CD4-positive, CD25-positive, alpha-beta regulatory T cell (primary cell): ENCODE measurements at regions not wholly inside any gene's neighbourhood (a gene's known extent, or its start where the extent isn't known, plus 50 kb on each side); places are given as distances from the start of the nearest gene placed in this dataset.

Source experiments
- ATAC-seq, 2 donors: fragments of 150-1000 bp; cut with Tn5 transposase; one replicate each; pipeline ENCODE4 v1.10.0; 2021; ENCODE audit warnings: low read depth in 2 of 2, moderate number of reproducible peaks in 2 of 2, moderate library complexity in 1 of 2
- DNase-seq, 3 donors: peaks; one replicate each; pipeline versions ENCODE4 v3.0.0 to v3.0.0-alpha.2; 2012 to 2022; ENCODE audit warnings: mixed read lengths in 1 of 3
- H3K27ac ChIP-seq: one replicate; pipeline ENCODE4 v1.7.0; 2013; ENCODE audit warnings: mild to moderate bottlenecking, low read length; ENCODE audit not compliant: insufficient read depth, poor library complexity, severe bottlenecking
- H3K27me3 ChIP-seq: one replicate; pipeline ENCODE4 v1.7.0; 2013; ENCODE audit warnings: low read length; ENCODE audit not compliant: control insufficient read depth, insufficient read depth
- H3K36me3 ChIP-seq: one replicate; pipeline ENCODE4 v1.7.0; 2013; ENCODE audit warnings: mild to moderate bottlenecking, low read length, moderate library complexity; ENCODE audit not compliant: control insufficient read depth, insufficient read depth
- H3K4me1 ChIP-seq: 2 replicates; pipeline ENCODE4 v1.7.0; 2013; ENCODE audit warnings: mild to moderate bottlenecking, low read length; ENCODE audit not compliant: insufficient read depth, control insufficient read depth, poor library complexity, severe bottlenecking
- H3K4me3 ChIP-seq: one replicate; pipeline ENCODE4 v1.7.0; 2013; ENCODE audit warnings: low read depth, mild to moderate bottlenecking, low read length, moderate library complexity
- H3K9me3 ChIP-seq, 2 experiments: 1 replicate in 1 of 2; 2 replicates in 1 of 2; pipeline ENCODE4 v1.7.0; 2013; ENCODE audit warnings: low read length in 2 of 2, mild to moderate bottlenecking in 1 of 2, moderate library complexity in 1 of 2; ENCODE audit not compliant: control insufficient read depth in 2 of 2
- H3K27ac Mint-ChIP-seq, 3 donors: one replicate each; pipeline ENCODE4 v1.8.0; 2020 to 2022; ENCODE audit warnings: mild to moderate bottlenecking in 3 of 3, mixed read lengths in 3 of 3, moderate library complexity in 2 of 3
- H3K27me3 Mint-ChIP-seq: one replicate; pipeline ENCODE4 v1.8.0; 2022; ENCODE audit warnings: mild to moderate bottlenecking, mixed read lengths
- H3K36me3 Mint-ChIP-seq: one replicate; pipeline ENCODE4 v1.8.0; 2020; ENCODE audit warnings: mixed read lengths
- H3K4me1 Mint-ChIP-seq, 4 donors: one replicate each; pipeline ENCODE4 v1.8.0; 2020 to 2022; ENCODE audit warnings: mixed read lengths in 4 of 4, mild to moderate bottlenecking in 1 of 4
- H3K4me3 Mint-ChIP-seq, 4 donors: one replicate each; pipeline ENCODE4 v1.8.0; 2020 to 2022; ENCODE audit warnings: mild to moderate bottlenecking in 4 of 4, mixed read lengths in 4 of 4, moderate library complexity in 3 of 4
- H3K9me3 Mint-ChIP-seq, 7 donors: one replicate each; pipeline ENCODE4 v1.8.0; 2020 to 2022; ENCODE audit warnings: mixed read lengths in 7 of 7, mild to moderate bottlenecking in 3 of 7, moderate library complexity in 2 of 7

DNA sequence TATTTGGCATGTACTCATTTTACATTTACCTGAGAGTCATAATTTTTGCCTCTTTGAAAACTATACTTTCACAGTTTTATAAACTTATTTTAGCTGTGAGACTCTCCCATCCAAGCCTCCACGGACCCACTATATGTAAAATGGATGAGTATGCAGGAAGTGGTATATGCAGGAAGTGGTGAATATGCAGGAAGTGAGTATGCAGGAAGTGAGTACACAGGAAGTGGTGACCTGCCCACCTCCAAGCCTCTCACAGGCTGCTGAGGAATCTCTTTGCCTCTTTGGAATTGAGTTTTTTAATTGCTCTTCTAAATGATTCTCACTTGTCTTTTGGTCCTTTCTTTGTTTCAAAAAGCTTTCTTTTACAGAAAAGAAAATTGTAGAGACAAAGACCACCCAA is 85.2 kb downstream of the KBTBD8 start:
- Mint-ChIP-seq H3K4me1 (peaks cover 12 to 35% (median 15%) of the 10 kb centered on the region in 4 donors), H3K36me3 (peaks cover 14% of the 10 kb centered on the region), H3K9me3 (peaks cover 1 to 44% (median 11%) of the 10 kb centered on the region in 7 donors), H3K27me3 (no peaks in the 10 kb centered on the region), H3K4me3 (peak overlapping the region in 3 of 4 donors; percentile 63 to 87 (median 81)), H3K27ac (peak overlapping the region; percentile 57 to 92 (median 84))
- H3K27me3 ChIP-seq: no peaks in the 10 kb centered on the region
- peak overlapping the region; percentile 69 for H3K27ac ChIP-seq
- H3K9me3 ChIP-seq: peaks cover 16 to 24% of the 10 kb centered on the region in 2 experiments
- peak in 2 of 3 donors; percentile 59 to 81 for DNase-seq
- H3K4me3 ChIP-seq: peak overlapping the region; percentile 63
- peak; percentile 98 to 99 for ATAC-seq
- peaks cover 15% of the 10 kb centered on the region for H3K4me1 ChIP-seq
- no peaks in the 10 kb centered on the region for H3K36me3 ChIP-seq

DNA sequence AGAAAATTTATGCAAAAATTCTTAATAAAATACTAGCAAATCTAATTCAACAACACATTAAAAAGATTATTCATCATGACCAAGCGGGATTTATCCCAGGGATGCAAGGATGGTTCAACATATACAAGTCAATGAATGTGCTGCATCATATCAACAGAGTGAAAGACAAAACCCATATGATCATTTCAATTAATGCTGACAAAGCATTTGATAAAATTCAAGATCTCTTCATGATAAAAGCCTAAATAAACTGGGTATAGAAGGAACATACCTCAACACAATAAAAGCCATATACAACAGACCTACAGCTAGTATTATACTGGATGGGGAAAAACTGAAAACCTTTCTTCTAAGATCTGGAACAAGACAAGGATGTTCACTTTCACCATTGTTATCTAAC is 89.7 kb downstream of the KBTBD8 start:
- Mint-ChIP-seq H3K4me1 (peaks cover 9 to 18% (median 13%) of the 10 kb centered on the region in 4 donors), H3K9me3 (peaks cover 1 to 49% (median 11%) of the 10 kb centered on the region in 7 donors), H3K27me3 (peaks cover 20% of the 10 kb centered on the region), H3K36me3 (peaks cover 10% of the 10 kb centered on the region), H3K4me3 (no peak overlapping the region), H3K27ac (no peak overlapping the region)
- Histone ChIP-seq H3K9me3 (peaks cover 15 to 16% of the 10 kb centered on the region in 2 experiments), H3K4me1 (peaks cover 11% of the 10 kb centered on the region), H3K36me3 (no peaks in the 10 kb centered on the region), H3K27me3 (peaks cover 2% of the 10 kb centered on the region), H3K27ac (no peak overlapping the region), H3K4me3 (no peak overlapping the region)
- ATAC-seq (no peak), DNase-seq (no peak)

DNA sequence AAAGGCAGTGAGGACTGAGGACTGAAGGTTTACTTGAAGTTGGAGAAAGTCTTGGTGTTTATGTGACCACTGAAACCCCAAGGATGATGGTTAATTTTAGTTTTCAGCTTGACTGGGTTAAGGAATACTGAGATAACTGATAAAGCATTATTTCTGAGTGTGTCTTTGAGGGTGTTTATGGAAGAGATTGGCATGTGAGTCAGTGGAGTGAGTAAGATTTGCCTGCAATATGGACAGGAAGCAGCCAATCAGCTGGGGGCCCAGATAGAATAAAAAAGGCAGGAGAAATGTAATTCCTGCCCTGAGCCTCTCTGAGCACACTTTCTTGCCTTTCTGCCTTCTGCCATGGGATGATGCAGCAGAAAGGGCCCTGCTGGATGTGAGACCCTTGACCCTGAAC is 92.4 kb downstream of the KBTBD8 start:
- Histone ChIP-seq H3K4me3 (no peak overlapping the region), H3K4me1 (no peaks in the 10 kb centered on the region), H3K36me3 (no peaks in the 10 kb centered on the region), H3K9me3 (peaks cover 6 to 14% of the 10 kb centered on the region in 2 experiments), H3K27ac (no peak overlapping the region), H3K27me3 (peaks cover 3% of the 10 kb centered on the region)
- no peak for DNase-seq
- Mint-ChIP-seq H3K36me3 (no peaks in the 10 kb centered on the region), H3K9me3 (peaks cover 0 to 30% (median 7%) of the 10 kb centered on the region in 7 donors), H3K4me3 (no peak overlapping the region), H3K27me3 (peaks cover 20% of the 10 kb centered on the region), H3K4me1 (no peaks in the 10 kb centered on the region), H3K27ac (no peak overlapping the region)
- ATAC-seq: no peak

DNA sequence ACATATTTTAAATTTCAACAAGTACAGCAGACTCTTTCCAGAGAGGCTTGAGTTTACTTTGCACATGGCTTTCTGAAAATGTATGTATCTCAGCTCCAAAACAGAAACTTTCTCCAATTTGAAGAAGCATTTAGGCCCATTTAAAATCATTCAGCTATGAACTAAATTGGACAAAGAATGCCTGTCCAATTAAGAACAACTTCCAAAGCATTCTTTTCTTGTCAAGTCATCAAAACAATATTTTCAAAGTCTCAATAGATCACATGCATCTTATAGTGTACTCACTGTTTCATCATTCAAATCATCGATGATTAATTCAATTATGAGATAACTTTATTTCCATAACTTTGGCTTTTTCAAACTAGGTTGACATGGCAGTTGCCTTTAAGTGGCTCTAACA is 95.2 kb downstream of the KBTBD8 start:
- Mint-ChIP-seq H3K27me3 (peaks cover 20% of the 10 kb centered on the region), H3K27ac (no peak overlapping the region), H3K36me3 (no peaks in the 10 kb centered on the region), H3K4me1 (no peaks in the 10 kb centered on the region), H3K4me3 (no peak overlapping the region), H3K9me3 (peaks cover 0 to 7% (median 0%) of the 10 kb centered on the region in 7 donors)
- H3K27me3 ChIP-seq: peaks cover 4% of the 10 kb centered on the region
- ATAC-seq: no peak
- H3K9me3 ChIP-seq: no peaks in the 10 kb centered on the region
- DNase-seq: no peak
- H3K27ac ChIP-seq: no peak overlapping the region
- no peak overlapping the region for H3K4me3 ChIP-seq
- H3K4me1 ChIP-seq: no peaks in the 10 kb centered on the region
- H3K36me3 ChIP-seq: no peaks in the 10 kb centered on the region

DNA sequence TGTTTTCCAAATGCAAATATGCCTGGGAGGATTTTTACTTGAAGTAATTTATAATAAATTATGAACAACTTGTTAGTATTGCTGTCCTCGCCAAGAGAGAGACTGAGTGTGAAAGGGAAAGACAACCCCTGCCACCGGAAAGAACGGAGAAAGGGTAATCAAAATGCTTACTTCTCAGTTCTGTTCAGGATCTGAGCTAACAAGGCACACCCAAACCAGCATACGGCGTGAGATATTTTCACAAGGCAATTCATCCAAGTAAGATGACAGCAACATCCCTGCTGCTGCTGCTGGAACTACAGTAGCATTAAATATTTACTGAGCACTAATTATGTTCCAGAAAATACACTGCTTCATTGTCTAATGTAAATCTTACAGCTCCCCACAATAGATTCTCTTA is 96.1 kb downstream of the KBTBD8 start:
- Histone ChIP-seq H3K27me3 (peaks cover 4% of the 10 kb centered on the region), H3K4me3 (no peak overlapping the region), H3K9me3 (no peaks in the 10 kb centered on the region), H3K36me3 (no peaks in the 10 kb centered on the region), H3K4me1 (no peaks in the 10 kb centered on the region), H3K27ac (no peak overlapping the region)
- no peaks in the 10 kb centered on the region for H3K36me3 Mint-ChIP-seq
- peaks cover 17% of the 10 kb centered on the region for H3K27me3 Mint-ChIP-seq
- no peak overlapping the region for H3K27ac Mint-ChIP-seq
- H3K4me3 Mint-ChIP-seq: no peak overlapping the region
- H3K9me3 Mint-ChIP-seq: peaks cover 0 to under 1% (median 0%) of the 10 kb centered on the region in 7 donors
- no peak for ATAC-seq
- no peak for DNase-seq
- no peaks in the 10 kb centered on the region for H3K4me1 Mint-ChIP-seq

DNA sequence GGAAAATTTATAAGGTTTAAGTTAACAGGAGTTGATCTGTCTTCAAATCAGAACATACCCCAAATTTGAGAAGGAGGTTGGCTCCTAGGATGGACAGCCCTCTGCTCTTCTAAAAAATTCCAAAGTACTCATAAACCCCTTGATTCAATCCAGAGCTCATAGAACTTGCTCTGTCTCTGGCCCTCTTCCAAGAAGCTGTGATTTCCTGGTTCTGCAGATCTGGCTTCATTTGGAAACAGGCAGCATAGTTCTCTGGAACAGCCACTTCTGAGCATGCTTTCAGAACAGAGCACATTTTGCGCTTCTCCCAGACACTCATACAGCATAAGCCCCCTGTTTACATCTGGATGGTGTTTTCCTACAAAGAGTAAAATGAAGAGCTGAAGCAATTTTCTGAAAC is 96.7 kb downstream of the KBTBD8 start:
- no peaks in the 10 kb centered on the region for H3K4me1 Mint-ChIP-seq
- DNase-seq: no peak
- no peak overlapping the region for H3K4me3 Mint-ChIP-seq
- peaks cover 0 to 1% (median 0%) of the 10 kb centered on the region in 7 donors for H3K9me3 Mint-ChIP-seq
- ATAC-seq: no peak
- no peak overlapping the region for H3K27ac Mint-ChIP-seq
- Histone ChIP-seq H3K4me3 (no peak overlapping the region), H3K4me1 (no peaks in the 10 kb centered on the region), H3K9me3 (no peaks in the 10 kb centered on the region), H3K27me3 (peaks cover 3% of the 10 kb centered on the region), H3K27ac (no peak overlapping the region), H3K36me3 (no peaks in the 10 kb centered on the region)
- no peaks in the 10 kb centered on the region for H3K36me3 Mint-ChIP-seq
- peaks cover 12% of the 10 kb centered on the region for H3K27me3 Mint-ChIP-seq

DNA sequence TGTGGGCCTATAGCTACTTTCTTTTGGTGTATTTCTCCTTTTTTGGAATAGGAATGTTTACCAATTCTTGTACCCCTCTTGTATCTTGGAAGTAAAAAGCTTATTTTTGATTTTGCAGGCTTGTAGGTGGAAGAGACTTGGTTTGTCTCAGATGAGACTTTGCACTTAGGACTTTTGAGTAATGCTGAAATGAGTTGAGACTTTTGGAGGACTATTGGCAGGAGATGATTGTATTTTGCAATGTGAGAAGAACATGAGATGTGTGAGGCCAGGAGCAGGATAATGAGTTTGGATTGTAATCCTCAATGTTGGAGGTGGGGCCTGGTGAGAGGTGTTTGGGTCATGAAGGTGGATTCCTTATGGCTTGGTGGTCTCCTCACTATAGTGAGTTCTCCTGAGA is 106.3 kb downstream of the KBTBD8 start:
- Histone ChIP-seq H3K36me3 (no peaks in the 10 kb centered on the region), H3K4me3 (no peak overlapping the region), H3K9me3 (no peaks in the 10 kb centered on the region), H3K4me1 (no peaks in the 10 kb centered on the region), H3K27ac (no peak overlapping the region), H3K27me3 (no peaks in the 10 kb centered on the region)
- no peaks in the 10 kb centered on the region for H3K27me3 Mint-ChIP-seq
- peaks cover 0 to 5% (median under 1%) of the 10 kb centered on the region in 7 donors for H3K9me3 Mint-ChIP-seq
- no peaks in the 10 kb centered on the region for H3K4me1 Mint-ChIP-seq
- no peak overlapping the region for H3K27ac Mint-ChIP-seq
- H3K4me3 Mint-ChIP-seq: no peak overlapping the region
- no peak for ATAC-seq
- DNase-seq: no peak
- H3K36me3 Mint-ChIP-seq: no peaks in the 10 kb centered on the region

DNA sequence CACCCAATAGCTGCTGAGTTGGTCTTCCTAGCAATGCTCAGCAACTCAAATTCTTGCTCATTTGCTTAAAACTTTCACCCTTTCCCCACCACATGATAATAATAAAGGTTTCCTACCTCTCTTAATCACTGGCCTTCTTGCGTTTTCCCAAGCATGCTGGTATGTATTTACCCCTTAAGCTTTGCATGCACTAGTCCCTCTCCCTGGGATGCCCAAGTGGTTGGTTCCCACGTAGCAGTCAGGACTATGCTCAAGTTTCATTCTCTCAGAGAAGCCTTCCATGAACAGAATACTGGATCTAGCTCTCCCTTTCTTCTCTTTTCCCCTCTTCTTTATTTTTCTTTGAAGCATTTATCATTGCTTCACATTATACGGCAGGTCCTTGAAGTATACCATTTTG is 108.8 kb downstream of the KBTBD8 start:
- Mint-ChIP-seq H3K27ac (no peak overlapping the region), H3K27me3 (no peaks in the 10 kb centered on the region), H3K36me3 (no peaks in the 10 kb centered on the region), H3K9me3 (peaks cover 0 to 5% (median 0%) of the 10 kb centered on the region in 7 donors), H3K4me3 (no peak overlapping the region), H3K4me1 (no peaks in the 10 kb centered on the region)
- no peaks in the 10 kb centered on the region for H3K4me1 ChIP-seq
- no peak overlapping the region for H3K27ac ChIP-seq
- H3K36me3 ChIP-seq: no peaks in the 10 kb centered on the region
- ATAC-seq (no peak), DNase-seq (no peak)
- no peaks in the 10 kb centered on the region for H3K27me3 ChIP-seq
- H3K9me3 ChIP-seq: no peaks in the 10 kb centered on the region
- H3K4me3 ChIP-seq: no peak overlapping the region
